Parathyroid adenoma (tissue), 2 donors: ENCODE measurements at regions not wholly inside any gene's neighbourhood (a gene's known extent, or its start where the extent isn't known, plus 50 kb on each side); places are given as distances from the start of the nearest gene placed in this dataset.

Experiments used
- H2AFZ ChIP-seq: fragments of 300-600 bp; sonication (generic); one replicate; pipeline ENCODE4 v1.7.0; 2017; ENCODE audit warnings: antibody characterized with exemption, mild to moderate bottlenecking
- H3K27ac ChIP-seq: fragments of 300-600 bp; sonication (generic); one replicate; pipeline ENCODE4 v1.7.0; 2017
- H3K27me3 ChIP-seq: fragments of 300-600 bp; sonication (generic); one replicate; pipeline ENCODE4 v1.7.0; 2017; ENCODE audit warnings: low read length; ENCODE audit not compliant: control insufficient read depth, insufficient read depth
- H3K36me3 ChIP-seq: fragments of 300-600 bp; sonication (generic); one replicate; pipeline ENCODE4 v1.7.0; 2017; ENCODE audit warnings: low read length; ENCODE audit not compliant: control insufficient read depth, insufficient read depth
- H3K4me1 ChIP-seq: fragments of 300-600 bp; sonication (generic); one replicate; pipeline ENCODE4 v1.7.0; 2017; ENCODE audit warnings: control low read depth
- H3K4me2 ChIP-seq: fragments of 300-600 bp; sonication (generic); one replicate; pipeline ENCODE4 v1.7.0; 2017; ENCODE audit warnings: low read length
- H3K4me3 ChIP-seq: fragments of 300-600 bp; sonication (generic); one replicate; pipeline ENCODE4 v1.7.0; 2017; ENCODE audit warnings: low read depth, low read length
- H3K79me2 ChIP-seq: fragments of 300-600 bp; sonication (generic); one replicate; pipeline ENCODE4 v1.7.0; 2017; ENCODE audit warnings: control low read depth
- H3K9ac ChIP-seq: fragments of 300-600 bp; sonication (generic); one replicate; pipeline ENCODE4 v1.7.0; 2017; ENCODE audit warnings: mild to moderate bottlenecking
- H3K9me3 ChIP-seq: fragments of 300-600 bp; sonication (generic); one replicate; pipeline ENCODE4 v1.7.0; 2017; ENCODE audit warnings: low read length; ENCODE audit not compliant: control insufficient read depth
- CTCF ChIP-seq: fragments of 300-600 bp; sonication (generic); IDR thresholded peaks from one replicate; pipeline ENCODE4 v1.7.0; 2017; ENCODE audit warnings: antibody characterized with exemption, mild to moderate bottlenecking
- donor health status: primary hyperparathyroidism.

GRCh38 chr22:47486569-47487312 lies 724.3 kb downstream of the TBC1D22A start:
- no peak overlapping the region for H3K4me2 ChIP-seq
- no peak overlapping the region for H2AFZ ChIP-seq
- no peaks in the 10 kb centered on the region for H3K36me3 ChIP-seq
- H3K9ac ChIP-seq, result no peak overlapping the region
- no peak overlapping the region for H3K27ac ChIP-seq
- H3K27me3 ChIP-seq, result no peaks in the 10 kb centered on the region
- H3K4me1 ChIP-seq, result no peaks in the 10 kb centered on the region
- no peak overlapping the region for H3K4me3 ChIP-seq
- no peak for TF ChIP-seq CTCF
- no peaks in the 10 kb centered on the region for H3K79me2 ChIP-seq
- H3K9me3 ChIP-seq, result no peaks in the 10 kb centered on the region

GRCh38 chr22:47484960-47485569 lies 722.6 kb downstream of the TBC1D22A start:
- H3K4me3 ChIP-seq, result no peak overlapping the region
- H3K9me3 ChIP-seq, result no peaks in the 10 kb centered on the region
- H3K27ac ChIP-seq, result no peak overlapping the region
- H2AFZ ChIP-seq, result no peak overlapping the region
- H3K79me2 ChIP-seq, result no peaks in the 10 kb centered on the region
- H3K4me1 ChIP-seq, result no peaks in the 10 kb centered on the region
- no peak overlapping the region for H3K4me2 ChIP-seq
- no peak for TF ChIP-seq CTCF
- no peak overlapping the region for H3K9ac ChIP-seq
- H3K36me3 ChIP-seq, result no peaks in the 10 kb centered on the region
- no peaks in the 10 kb centered on the region for H3K27me3 ChIP-seq

GRCh38 chr22:47476231-47476630 lies 713.8 kb downstream of the TBC1D22A start:
- H3K27me3 ChIP-seq, result no peaks in the 10 kb centered on the region
- no peaks in the 10 kb centered on the region for H3K9me3 ChIP-seq
- H3K27ac ChIP-seq, result no peak overlapping the region

GRCh38 chr22:47474895-47475294 lies 712.4 kb downstream of the TBC1D22A start:
- Histone ChIP-seq H3K36me3 (no peaks in the 10 kb centered on the region), H3K4me3 (no peak overlapping the region), H3K9ac (no peak overlapping the region), H3K79me2 (no peaks in the 10 kb centered on the region), H3K27ac (no peak overlapping the region), H3K4me1 (no peaks in the 10 kb centered on the region), H2AFZ (no peak overlapping the region), H3K27me3 (no peaks in the 10 kb centered on the region), H3K4me2 (no peak overlapping the region), H3K9me3 (no peaks in the 10 kb centered on the region)
- TF ChIP-seq CTCF, result no peak

More at GRCh38 chr22:47476231-47476630, 713.8 kb downstream of the TBC1D22A start:
- H3K79me2 ChIP-seq, result no peaks in the 10 kb centered on the region
- H2AFZ ChIP-seq, result no peak overlapping the region
- TF ChIP-seq CTCF, result no peak
- H3K4me2 ChIP-seq, result no peak overlapping the region
- H3K36me3 ChIP-seq, result no peaks in the 10 kb centered on the region
- H3K4me1 ChIP-seq, result no peaks in the 10 kb centered on the region
- no peak overlapping the region for H3K9ac ChIP-seq
- no peak overlapping the region for H3K4me3 ChIP-seq
